SW480 (cell line): ENCODE measurements at regions not wholly inside any gene's neighbourhood (a gene's known extent, or its start where the extent isn't known, plus 50 kb on each side); places are given as distances from the start of the nearest gene placed in this dataset.
A peak's percentile ranks its signal among the peaks of the same experiment; 100 is the strongest.

ENCODE experiments used
- DNase-seq: peaks from one replicate; pipeline ENCODE4 v3.0.0-alpha.2; 2016; ENCODE audit warnings: low spot score

DNA sequence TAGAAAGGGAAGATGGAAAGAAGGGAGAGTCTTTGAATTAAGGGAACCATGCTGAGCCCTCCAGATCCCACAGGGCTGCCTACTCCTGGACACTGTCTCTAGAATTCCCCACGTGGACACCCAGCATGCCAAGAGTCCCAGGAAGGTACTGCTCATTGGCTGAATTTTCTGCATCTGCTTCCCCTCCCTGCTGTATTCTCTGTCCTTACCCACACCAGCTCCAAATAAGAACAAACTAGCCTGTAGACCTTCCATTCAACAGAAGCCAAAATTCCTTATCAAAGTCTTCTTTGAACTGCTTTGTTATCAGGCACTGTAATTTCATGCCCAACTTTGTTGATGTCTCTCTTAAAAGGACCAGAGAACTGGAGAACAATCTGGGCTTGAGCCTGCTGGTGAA, 305.9 kb upstream of the ARGLU1 start:
- no peak for DNase-seq

DNA sequence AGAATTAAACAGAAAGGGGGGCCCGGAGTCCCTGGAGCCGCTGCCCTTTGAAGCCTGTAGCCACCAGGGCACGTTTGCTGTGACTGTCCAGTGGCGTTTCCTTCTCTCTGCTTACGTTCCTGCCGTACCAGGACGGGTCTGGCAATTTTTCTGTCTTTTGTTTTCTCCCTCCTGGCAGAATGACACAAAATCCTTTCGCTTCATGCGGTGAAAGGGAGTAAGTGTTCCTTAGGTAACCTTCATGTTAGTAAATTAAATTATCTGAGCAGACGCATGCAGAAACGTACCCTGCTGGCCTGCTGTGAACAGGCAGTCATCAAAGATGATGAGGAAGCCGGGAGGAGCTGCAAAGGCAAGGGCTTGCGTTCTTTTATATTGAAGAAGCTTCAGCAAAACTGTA, 299.3 kb upstream of the ARGLU1 start:
- DNase-seq = no peak

DNA sequence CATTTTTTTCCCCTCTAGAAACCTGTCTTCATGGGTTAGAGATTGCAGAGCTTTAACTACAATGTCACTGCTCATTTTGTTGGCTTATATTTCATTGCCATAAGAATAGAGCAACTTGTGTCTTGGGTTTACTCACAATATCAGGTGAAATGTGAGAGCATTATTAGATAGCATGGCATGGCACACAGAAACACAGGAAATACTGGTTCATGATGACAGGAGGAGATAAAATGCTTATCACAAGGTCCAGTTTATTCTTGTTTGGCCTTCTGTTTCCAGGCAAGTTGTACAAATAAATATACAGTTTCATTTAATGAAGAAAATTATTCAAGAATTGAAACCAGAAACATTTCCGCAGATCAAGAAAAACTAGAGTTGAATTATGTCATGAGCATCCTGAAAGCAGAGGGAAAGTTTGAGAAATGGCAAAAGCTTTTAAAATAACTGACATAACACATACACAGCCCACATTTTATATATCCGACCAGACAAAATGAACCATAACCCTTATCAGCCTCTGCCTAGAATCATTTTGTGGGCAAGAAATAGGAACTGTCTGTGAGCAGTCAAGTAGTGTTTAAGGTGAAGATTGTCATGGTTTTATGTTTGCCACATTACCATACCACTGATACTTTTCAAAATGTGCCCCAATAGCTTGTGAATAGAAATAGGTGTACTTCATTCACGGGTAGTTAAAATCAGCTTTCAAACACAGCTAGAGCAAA, 297.9 kb upstream of the ARGLU1 start:
- DNase-seq = no peak

DNA sequence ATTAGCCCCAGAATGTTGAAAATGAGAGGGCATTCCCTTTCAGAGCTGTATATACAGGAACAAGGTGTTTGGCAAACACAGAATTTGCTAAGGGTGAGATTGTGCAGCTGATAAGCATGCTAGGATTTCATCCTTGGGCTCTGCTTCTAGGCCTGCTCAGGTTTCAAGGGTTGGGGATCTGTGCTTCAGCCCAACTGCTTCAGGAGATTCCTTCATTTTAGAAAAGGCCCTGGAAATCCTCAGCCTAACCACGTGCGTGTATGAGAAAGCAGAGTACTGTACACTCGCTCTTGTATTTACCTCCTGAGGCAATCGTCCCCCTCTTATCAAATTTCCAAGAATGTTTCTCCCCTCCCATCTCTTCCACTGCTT, 291.6 kb upstream of the ARGLU1 start:
- DNase-seq = no peak

DNA sequence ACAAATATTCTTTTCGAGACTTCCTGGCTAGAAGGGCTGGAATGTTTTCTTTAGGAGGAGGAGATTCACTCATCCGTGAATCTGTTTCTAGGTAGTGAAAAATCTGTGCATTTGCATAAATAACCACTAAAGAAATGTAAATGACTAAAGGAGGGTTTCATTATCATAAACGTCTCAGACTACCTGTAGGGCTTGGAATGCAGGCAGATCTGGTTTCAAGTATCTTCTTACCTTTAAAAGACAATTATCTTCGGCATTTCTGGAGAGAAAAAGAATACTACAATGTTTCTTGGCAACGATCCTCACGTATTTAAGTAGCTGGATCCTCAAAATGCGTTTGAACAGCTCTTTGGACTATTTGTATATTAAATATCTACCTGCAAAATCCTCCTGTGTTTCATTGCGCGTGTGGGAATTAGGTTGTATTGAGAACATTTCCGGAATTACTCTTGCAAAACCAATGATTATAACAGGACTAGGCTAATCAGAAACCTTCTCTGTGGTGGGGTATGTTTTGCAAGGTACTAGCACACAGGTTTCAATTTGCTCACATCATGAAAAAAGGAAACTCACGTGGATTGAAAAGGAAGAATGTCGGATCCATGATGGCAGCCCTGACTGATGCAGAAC, 291.1 kb upstream of the ARGLU1 start:
- DNase-seq = no peak

DNA sequence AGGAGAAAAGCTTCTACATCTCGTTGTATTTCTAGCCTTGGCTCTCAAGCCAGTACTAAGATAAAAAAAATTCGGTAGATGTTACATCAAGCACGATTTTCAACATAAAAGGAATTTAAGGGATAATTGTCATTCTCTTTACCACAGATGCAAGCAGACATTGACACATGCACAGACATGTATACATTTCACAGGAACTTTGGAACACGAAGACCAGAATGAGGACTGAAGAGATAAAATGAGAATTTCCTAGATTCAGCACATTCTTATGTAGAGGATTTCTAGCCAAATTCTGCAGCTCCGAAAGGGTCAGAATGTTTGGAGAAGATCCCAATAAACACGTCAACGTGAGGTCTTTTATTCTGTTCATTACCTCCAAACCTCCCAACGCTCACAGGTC, 284.5 kb upstream of the ARGLU1 start:
- DNase-seq = no peak

DNA sequence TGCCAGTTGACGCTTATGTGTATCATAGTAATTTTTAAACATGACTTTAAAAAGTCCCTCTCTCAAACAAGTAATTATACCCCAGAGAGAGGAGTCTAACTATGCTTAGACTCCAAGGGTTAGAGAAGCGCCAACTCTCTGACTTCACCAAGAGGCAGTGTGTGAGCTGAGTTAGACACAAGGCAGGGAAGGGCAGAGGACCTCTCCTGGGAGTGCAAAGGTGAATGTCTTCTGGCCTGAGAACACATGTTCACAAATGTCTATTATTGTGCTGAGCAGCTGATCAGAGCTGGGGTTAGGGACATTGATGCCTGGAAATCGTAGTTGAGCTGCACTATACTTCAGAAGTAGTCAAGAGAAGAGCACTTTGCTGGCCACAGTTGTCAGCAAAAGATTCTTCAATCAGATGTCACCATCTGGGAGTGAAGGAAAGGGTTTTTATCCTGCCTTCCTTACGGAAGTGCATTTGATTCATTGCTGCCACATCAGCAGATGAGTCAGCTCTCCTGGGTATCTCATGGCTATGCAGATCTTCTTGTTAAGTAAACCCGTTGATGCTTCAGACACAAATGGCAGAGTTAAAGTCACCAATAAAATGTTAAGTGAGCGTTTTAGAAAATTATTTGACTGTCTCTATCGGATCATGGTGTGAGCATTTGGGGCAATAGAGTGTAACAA, 283.2 kb upstream of the ARGLU1 start:
- no peak for DNase-seq

DNA sequence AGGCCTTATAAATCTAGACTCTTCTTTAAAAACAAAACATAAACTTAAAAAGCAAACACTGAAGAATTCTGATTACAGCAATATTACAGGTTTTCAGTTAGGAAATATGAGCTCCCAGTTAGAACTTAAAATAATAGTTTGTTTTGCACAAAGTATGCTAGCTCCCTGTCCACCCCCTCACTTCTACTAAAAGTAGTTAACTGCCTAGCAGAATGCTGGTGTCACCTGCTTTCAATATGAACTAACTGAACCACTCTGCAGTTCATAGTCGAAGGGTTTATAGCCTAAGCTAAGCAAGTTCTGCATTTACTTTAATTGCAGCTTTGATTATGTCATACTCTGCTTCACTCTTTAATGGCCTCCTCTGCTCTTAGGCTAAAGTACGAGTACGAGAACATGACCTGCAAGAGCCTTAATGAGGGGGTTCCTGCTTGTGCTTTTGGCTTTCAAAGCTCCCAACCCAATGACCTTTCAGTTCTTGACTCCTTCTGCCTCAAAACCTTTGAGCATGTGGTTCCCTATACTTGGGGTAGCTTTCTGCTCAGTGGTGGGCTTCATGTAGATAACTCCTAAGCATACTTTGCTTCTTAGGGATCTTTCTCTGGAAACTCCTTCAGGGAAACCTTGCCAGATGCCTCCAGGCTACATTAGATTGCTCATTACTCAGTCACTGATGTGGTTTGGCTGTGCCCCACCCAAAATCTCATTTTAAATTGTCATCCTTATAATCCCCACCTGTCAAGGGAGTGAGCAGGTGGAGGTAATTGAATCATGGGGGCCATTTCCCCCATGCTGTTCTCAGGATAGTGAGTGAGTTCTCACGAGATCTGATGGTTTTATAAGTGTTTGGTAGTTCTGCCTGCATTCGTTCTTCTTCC, 278.9 kb upstream of the ARGLU1 start:
- DNase-seq = peak; percentile 18

DNA sequence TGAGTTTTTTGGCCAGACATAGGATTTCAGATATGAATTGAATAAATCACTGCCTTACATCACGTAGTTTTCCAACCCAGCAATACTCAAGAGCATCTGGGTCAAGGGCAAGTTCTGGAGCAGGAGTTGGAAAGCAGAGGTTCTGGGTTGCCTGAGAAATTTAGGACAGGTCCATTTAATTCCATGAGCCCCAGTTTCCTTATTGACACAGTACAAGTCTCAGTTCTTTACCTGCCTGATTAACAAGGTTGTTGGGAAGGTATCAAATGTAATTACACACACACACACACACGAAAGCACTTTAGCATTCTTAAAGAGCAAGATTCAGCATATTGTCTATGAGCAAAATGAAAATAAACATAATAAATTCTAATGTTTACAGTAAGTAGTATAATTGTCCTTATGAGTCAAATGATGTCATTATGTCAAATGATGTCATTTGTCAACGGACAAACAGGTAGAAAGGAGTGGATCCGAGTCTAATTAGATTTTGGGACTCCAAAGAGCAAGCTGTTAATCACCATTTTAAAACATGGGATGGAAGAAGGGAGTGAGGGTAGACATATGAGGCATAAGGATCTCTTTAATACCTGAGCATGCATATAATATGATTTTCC, 268.4 kb upstream of the ARGLU1 start:
- DNase-seq = no peak

DNA sequence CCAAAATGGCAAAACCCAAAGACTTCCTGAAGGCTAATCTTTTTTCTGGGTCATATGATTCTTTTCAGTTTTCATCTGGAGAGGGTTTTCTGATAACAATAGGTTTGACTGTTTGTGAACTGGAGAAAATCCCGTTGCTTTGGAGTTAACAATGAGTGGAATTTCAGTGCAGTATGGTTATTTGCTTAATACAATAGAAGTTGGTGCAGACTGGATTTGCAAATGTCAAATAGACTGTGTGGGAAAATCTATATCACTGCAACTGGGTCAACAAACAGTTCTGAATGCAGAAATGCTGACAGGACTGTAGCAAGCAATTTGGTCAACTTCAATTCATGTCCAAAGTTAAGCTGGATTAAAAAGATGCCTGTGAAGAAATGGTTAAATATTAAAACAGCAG, 267.5 kb upstream of the ARGLU1 start:
- DNase-seq = no peak

DNA sequence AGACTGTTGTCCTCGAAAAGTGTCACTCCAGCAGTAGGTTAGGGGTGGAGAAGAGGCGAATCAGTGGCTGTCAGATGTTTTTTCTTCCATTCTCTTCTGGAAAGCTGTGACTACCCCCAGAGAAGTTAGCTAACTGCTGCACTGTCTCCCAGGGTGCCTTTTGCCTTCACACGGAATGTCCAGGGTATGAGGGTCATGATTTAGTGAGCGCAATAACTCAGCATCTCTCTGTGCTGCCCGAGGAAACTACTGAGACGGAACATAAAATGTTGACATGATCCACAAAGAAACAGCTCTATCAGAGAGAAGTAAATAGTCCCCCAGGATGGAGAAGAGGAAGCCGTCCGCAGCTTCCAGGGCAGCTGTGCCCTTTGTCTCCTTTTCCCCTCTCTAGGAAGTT, 254.0 kb upstream of the ARGLU1 start:
- no peak for DNase-seq

DNA sequence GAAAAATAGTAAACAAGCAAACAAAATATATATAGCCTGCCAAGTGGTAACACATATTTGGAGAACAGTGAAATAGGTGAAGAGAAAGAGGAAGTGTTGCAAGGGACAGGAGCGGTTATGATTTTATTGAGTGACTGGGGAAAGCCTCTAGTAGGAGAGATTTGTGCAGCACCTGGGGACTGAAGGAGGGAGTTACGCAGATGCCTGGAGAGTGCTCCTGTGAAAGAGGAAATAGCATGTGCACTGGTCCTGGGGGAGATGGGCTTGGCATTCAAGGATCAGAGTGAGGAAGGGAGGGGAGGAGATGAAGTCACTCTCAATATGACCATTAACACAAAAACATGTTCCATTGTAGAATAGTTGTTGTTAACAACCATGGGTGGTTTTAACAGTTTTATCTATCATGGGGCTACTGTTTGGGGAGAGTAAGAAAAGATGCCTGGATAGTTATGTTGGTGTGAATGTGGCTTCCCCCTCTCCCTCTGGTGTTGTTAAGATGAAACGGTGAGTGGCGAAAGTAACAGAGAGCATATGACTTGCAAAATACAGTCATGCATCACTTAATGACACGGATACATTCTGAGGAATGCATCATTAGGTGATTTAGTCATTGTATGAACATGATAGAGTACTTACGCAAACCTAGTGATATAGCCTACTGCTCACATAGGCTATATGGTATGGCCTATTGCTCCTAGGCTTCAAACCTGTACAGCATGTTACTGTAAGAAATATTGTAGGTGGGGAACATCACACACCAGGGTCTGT, 251.7 kb upstream of the ARGLU1 start:
- DNase-seq = no peak

DNA sequence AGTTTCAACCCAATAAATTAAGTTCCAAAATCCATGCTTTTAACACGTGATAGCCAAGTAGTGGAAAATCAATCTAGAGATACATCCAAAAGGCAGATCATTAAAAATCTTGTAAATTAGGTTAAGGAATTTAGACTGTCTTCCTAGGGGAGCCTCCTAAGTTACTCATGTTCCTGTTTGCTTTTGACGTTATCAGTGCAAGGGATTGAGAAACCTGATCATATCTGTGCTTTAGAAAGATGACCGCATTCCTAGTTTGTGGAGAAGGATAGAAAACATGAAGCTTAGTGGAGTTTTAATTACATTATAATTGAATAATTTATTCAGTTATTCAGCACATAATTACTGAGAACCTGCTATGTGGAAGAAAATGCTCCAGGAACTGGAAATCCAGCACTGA, 251.0 kb upstream of the ARGLU1 start:
- no peak for DNase-seq

DNA sequence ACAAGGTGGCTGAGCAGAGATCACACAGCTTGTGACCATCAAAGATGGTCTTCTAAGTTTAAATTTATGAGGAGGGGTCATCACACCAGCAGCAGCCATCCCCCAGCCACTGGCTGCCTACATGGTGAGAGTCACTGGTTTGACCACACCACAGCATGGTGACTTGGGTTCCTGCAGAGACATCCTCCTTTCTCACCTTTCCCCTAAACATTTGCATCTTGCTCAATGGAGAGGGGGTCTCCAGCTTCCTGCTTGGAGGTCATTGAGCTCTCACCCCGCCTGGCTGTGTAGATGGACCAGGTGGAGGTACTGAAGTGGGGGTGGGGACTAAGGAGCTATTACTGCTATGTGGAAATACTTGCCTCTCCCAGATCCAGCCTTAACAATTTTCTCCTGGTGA, 247.6 kb upstream of the ARGLU1 start:
- DNase-seq = no peak

DNA sequence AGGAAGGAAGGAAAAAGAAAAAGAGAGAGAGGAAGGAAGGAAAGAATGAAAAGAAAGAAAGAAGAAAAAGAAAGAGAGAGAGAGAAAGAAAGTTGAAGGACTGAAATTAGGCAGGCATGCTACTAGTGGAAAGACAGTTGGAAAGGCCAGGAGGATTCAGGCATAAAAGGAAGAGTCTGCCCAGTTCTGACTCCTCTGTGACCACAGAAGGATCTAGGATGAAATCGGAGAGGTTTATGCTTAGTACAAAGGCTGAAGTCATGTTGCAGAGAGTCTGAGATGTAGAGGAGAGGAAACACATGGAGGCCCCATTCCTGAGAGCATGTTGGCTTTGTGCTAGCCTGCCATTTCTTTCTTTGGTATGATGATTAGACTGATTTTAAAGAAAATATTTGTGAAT, 246.5 kb upstream of the ARGLU1 start:
- peak; percentile 6 for DNase-seq

DNA sequence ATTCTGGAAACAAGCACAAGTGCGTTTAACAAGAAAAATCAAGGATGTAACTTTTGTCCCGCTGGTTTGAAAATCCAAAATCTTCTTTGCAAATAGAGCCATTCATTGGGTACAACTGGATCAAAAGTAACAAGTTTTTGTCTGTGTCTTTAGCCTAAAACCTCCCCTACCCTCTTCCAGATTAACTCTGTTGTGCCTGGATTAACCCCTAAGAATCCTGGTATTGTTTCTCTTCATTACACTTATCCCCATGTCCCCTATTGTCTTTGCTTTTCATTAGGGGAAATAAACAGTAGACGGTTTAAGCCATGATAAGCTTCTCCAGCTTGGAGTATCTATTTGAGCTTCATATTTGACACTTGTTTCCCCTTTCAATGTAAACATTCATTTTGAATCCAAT, 242.1 kb upstream of the ARGLU1 start:
- no peak for DNase-seq

DNA sequence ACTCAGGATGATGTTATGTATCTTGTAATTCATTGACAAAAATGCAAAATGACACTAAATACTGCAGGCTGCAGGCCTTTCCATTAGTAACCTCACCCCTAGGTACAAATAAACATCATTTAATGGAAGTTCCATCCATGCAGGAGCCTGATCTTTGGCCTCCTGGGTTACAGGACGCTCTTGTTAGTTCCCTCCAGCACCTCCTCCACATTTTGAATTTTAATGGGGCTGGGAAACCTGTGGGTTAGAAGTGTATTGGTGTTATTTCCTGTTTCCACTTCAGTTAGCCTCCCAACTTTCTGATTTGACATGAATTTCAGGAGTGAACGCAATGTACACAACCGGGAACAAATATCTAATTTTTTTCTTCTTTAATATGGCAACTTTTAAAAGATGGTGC, 237.1 kb upstream of the ARGLU1 start:
- no peak for DNase-seq

DNA sequence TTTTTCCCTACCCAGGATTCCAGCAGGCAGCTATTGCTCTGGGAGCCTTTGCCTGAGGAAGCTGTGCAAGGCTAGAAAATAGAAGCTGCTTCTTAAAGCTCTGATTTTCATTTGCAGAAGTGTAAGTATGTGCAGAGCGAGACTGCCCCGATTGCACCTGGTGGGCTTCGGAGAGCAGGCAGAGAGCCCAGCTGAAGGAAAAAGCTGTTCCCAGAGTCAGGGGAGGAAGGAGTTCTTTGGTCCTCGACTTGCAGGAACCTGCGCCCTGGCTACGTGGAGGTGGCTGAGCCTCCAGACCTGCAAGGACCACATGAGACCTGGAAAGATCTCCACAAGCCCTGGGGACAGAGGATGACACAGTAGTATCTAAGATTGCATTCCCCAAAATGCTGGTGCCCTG, 235.0 kb upstream of the ARGLU1 start:
- DNase-seq = no peak

DNA sequence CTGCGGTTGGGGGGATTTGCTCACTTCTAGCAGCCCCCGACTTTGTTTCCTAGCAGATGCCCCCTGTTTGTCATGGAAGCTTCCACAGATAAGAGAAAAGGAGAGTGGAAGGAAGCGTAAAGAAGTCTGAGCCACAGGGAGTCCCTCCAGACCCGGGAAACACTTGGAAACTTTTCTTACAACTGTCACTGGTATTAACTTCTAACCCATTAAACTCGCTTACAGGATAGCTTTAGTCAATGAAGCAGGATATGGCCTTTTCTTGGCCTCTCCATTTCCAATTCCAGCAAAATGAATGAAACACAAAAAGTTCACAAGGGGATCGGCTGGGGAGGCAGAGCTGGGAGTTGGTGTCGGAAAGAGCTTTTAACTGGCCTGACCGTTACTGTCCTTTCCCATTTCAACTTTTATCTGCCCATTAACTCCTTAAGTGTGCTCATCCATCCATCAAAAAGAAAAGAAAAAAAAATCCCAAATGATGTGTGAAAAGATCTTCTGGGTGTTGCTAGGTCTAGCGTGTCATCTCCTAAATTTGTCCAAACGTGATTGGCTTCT, 231.9 kb upstream of the ARGLU1 start:
- no peak for DNase-seq

DNA sequence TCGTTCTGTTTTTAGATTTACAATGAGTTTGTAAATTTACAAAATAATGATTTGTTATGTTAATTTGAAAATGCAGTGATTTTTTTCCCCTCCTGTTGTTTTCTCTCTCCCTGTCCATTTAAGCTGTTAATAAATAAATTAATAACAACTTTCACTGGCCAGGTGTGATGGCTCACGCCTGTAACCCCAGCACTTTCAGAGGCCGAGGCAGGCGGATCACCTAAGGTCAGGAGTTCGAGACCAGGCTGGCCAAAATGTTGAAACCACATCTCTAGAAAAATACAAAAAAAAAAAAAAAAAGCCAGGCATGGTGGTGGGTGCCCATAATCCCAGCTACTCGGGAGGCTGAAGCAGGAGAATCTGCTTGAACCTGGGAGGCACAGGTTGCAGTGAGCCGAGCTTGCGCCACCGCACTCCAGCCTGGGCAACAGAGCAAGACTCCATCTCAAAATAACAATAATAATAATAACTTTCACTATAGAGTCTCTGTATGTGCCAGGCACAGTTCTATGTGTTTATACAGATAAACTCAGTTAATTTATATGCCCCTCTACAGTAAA, 229.2 kb upstream of the ARGLU1 start:
- DNase-seq = no peak
